Spleen (tissue), 7 donors: ENCODE measurements at regions not wholly inside any gene's neighbourhood (a gene's known extent, or its start where the extent isn't known, plus 50 kb on each side); places are given as distances from the start of the nearest gene placed in this dataset.

Experiments used
- CTCF ChIP-seq, 11 experiments: fragments of 200-600 bp in 7 of 11; fragments of 450-650 bp in 4 of 11; sonication (generic) in 4 of 11; IDR thresholded peaks in 8 of 11; conservative IDR thresholded peaks in 3 of 11; 1 replicate in 7 of 11; 2 replicates in 4 of 11; pipeline versions ENCODE4 v1.4.0 to v1.8.0; 2016 to 2021; ENCODE audit warnings: antibody characterized with exemption in 11 of 11, inconsistent platforms in 4 of 11, mild to moderate bottlenecking in 1 of 11
- POLR2A ChIP-seq, 3 donors: fragments of 450-650 bp; IDR thresholded peaks; one replicate each; pipeline ENCODE4 v1.5.1; 2017; ENCODE audit warnings: antibody characterized with exemption in 3 of 3, mild to moderate bottlenecking in 1 of 3
- POLR2AphosphoS5 ChIP-seq, 3 donors: sonication (generic); formaldehyde crosslinking; IDR thresholded peaks; one replicate each; pipeline ENCODE4 v1.5.1; 2017; ENCODE audit warnings: antibody characterized with exemption in 3 of 3
- donor health status: DM: no; HTN: no; CAD: no; lungs with moderate emphysema.
- donor health status: DM: no; HTN: no; CAD: no.
- donor health status: DM: no; HTN: no; CAD: no.

DNA sequence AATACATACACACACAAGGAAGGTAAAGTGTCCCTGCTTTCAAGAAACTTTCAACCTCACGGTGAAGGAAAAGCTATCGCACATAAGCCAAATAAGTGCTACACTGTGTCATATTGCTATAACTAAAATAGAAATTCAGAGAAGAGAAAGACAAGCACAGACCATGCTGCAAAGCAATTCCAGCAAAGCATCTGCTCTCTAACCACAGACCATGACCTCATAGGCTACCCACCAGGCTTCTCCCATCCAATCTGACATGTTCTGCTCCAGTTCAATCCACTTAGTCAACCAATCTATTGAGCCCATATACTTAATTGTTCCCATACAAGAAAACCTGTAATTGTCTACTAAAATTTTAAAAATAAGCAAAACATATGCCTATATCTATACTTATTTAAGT, 211.3 kb downstream of the BARHL2 start:
- TF ChIP-seq POLR2A (IDR thresholded peaks at IDR 0.05) (no peak), CTCF (IDR thresholded peaks at IDR 0.05 in 8 of 11, conservative IDR thresholded peaks at IDR 0.05 in 3 of 11) (no peak), POLR2AphosphoS5 (IDR thresholded peaks at IDR 0.05) (no peak)
